Ammon's horn (tissue), 1 donor: ENCODE measurements at regions not wholly inside any gene's neighbourhood (a gene's known extent, or its start where the extent isn't known, plus 50 kb on each side); places are given as distances from the start of the nearest gene placed in this dataset.
"Not testable (repeated sequence)": the region's sequence is repeated elsewhere in the genome, so short reads cannot be mapped to it uniquely, and the experiment has no call there.

Experiments used
- DNase-seq: peaks from one replicate; pipeline ENCODE4 v3.0.0-alpha.2; 2016; ENCODE audit warnings: low spot score

- DNase-seq: no peak
Observed at GRCh38 chr1:234866007-234866866, 256.3 kb upstream of the IRF2BP2 start.

GRCh38 chr1:234865171-234866006 lies 255.4 kb upstream of the IRF2BP2 start:
- no peak for DNase-seq

GRCh38 chr1:234864116-234864515 lies 254.1 kb upstream of the IRF2BP2 start:
- no peak for DNase-seq

- DNase-seq: no peak
Observed at GRCh38 chr1:234863551-234863971, 253.6 kb upstream of the IRF2BP2 start.

GRCh38 chr1:234862944-234863515 lies 253.1 kb upstream of the IRF2BP2 start:
- DNase-seq: peak; percentile 84

- no peak for DNase-seq
Observed at GRCh38 chr1:234862360-234862943, 252.5 kb upstream of the IRF2BP2 start.

GRCh38 chr1:234861761-234862160 lies 251.8 kb upstream of the IRF2BP2 start:
- no peak for DNase-seq

- DNase-seq: no peak
Observed at GRCh38 chr1:234861024-234861620, 251.1 kb upstream of the IRF2BP2 start.

- no peak for DNase-seq
Observed at GRCh38 chr1:234858722-234859121, 248.7 kb upstream of the IRF2BP2 start.

GRCh38 chr1:234856845-234857245 lies 246.9 kb upstream of the IRF2BP2 start:
- DNase-seq: no peak

GRCh38 chr1:234855851-234856250 lies 245.9 kb upstream of the IRF2BP2 start:
- no peak for DNase-seq

- DNase-seq: no peak
Observed at GRCh38 chr1:234854645-234855039, 244.7 kb upstream of the IRF2BP2 start.

GRCh38 chr1:234853906-234854644 lies 244.1 kb upstream of the IRF2BP2 start:
- DNase-seq: no peak

GRCh38 chr1:234852659-234853058 lies 242.7 kb upstream of the IRF2BP2 start:
- DNase-seq: no peak

- DNase-seq: peak; percentile 55
Observed at GRCh38 chr1:234851450-234852438, 241.8 kb upstream of the IRF2BP2 start.

- no peak for DNase-seq
Observed at GRCh38 chr1:234849832-234850231, 239.9 kb upstream of the IRF2BP2 start.

GRCh38 chr1:234848972-234849649 lies 239.1 kb upstream of the IRF2BP2 start:
- DNase-seq: peak; percentile 50

- not testable (repeated sequence) for DNase-seq
Observed at GRCh38 chr1:234846813-234847212, 236.8 kb upstream of the IRF2BP2 start.

- DNase-seq: no peak
Observed at GRCh38 chr1:234845836-234846235, 235.9 kb upstream of the IRF2BP2 start.
